ENCODE measurements at regions not wholly inside any gene's neighbourhood (a gene's known extent, or its start where the extent isn't known, plus 50 kb on each side); places are given as distances from the start of the nearest gene placed in this dataset.

GRCh38 chr5:77906806-77907205, 130.7 kb upstream of the TBCA start:
- in situ Hi-C loops (cut with MboI), result no loop called here
- no peak for FAIRE-seq
- no peak overlapping the region for H3K9ac ChIP-seq (ENCODE audit: insufficient read depth in 1 of 2, low read depth in 2 of 2, low read length in 2 of 2)
- BruUV-seq (replicated peaks), result no TSS peak
- DNase-seq (ENCODE audit: extremely low read depth in 1 of 4, low spot score in 3 of 4), result peak in 2 of 4 experiments; percentile 18 to 24
- no peak overlapping the region for H3K4me2 ChIP-seq (ENCODE audit: insufficient read depth, low read length)
- 7% methylated on average over 8 of the region's 8 CpGs for WGBS (ENCODE audit: insufficient coverage, low coverage, missing lambda C conversion rate)
- peak overlapping the region; percentile 55; the same call in 1 of the 2 replicates for H2AFZ ChIP-seq (ENCODE audit: low read depth, low read length)
- H3K9me1 ChIP-seq (ENCODE audit: control insufficient read depth, insufficient read depth, low read length), result no peaks in the 10 kb centered on the region
- no peaks in the 10 kb centered on the region for H4K20me1 ChIP-seq (replicated peaks; ENCODE audit: control insufficient read depth, insufficient read depth, low read length)
- H3K79me2 ChIP-seq (ENCODE audit: control insufficient read depth, insufficient read depth, low read length), result no peaks in the 10 kb centered on the region
- peaks cover 10 to 13% of the 10 kb centered on the region in 2 experiments; a peak in 4 of 5 replicates for H3K27me3 ChIP-seq (ENCODE audit: control insufficient read depth in 2 of 2, insufficient read depth in 2 of 2, low read length in 2 of 2)
- ATAC-seq, result peak; percentile 58; the same call in 2 of the 3 replicates
- H3K27ac ChIP-seq (ENCODE audit: extremely low read depth, low read depth, low read length), result no peak overlapping the region
- intact Hi-C loops (cut with micrococcal nuclease), result loop anchor here (5.0 kb wide), 1 partner anchor 40 kb away; no protein-coding TSS in a partner anchor
- no peak overlapping the region for H3K4me3 ChIP-seq
- ChIA-PET CTCF (ENCODE audit: low intra/inter-chr PET ratio) (no interaction called here), POLR2A (interaction anchor here (0.7 to 1.3 kb wide), 3 partner anchors 18 to 178 kb away, joined by 3 read pairs; no protein-coding TSS in a partner anchor)
- no peaks in the 10 kb centered on the region for H3K9me3 ChIP-seq (replicated peaks; ENCODE audit: control insufficient read depth, insufficient read depth, low read depth, low read length)
- H3K36me3 ChIP-seq (ENCODE audit: control insufficient read depth, insufficient read depth, low read length), result no peaks in the 10 kb centered on the region
- H3K4me1 ChIP-seq (replicated peaks in 1 of 2; ENCODE audit: control insufficient read depth in 2 of 2, insufficient read depth in 2 of 2, low read length in 2 of 2), result no peaks in the 10 kb centered on the region; a peak in 2 of 5 replicates
- no peak for TF ChIP-seq RFX5 (IDR thresholded peaks at IDR 0.05; ENCODE audit: low read depth, low read length)
- TF ChIP-seq PRPF4 (IDR thresholded peaks at IDR 0.05; ENCODE audit: insufficient read depth, low read depth, low read length, poor library complexity, severe bottlenecking), result no peak
- TF ChIP-seq FOSL1 (tag; conservative IDR thresholded peaks at IDR 0.05), result peak; percentile 71
- no peak for TF ChIP-seq ELF4 (CRISPR knock-in tag; IDR thresholded peaks at IDR 0.05)
- TF ChIP-seq CEBPB (tag; IDR thresholded peaks at IDR 0.05), result peak; percentile 90
- TF ChIP-seq, protein P1, sequence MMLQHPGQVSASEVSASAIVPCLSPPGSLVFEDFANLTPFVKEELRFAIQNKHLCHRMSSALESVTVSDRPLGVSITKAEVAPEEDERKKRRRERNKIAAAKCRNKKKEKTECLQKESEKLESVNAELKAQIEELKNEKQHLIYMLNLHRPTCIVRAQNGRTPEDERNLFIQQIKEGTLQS (IDR thresholded peaks at IDR 0.05), result peak; percentile 60
- TF ChIP-seq, protein P1 (CRISPR knock-in tag; conservative IDR thresholded peaks at IDR 0.05), result no peak
- peak; percentile 71 for TF ChIP-seq MAFG (tag; conservative IDR thresholded peaks at IDR 0.05)
- TF ChIP-seq NFE2 (IDR thresholded peaks at IDR 0.05; ENCODE audit: low read depth), result peak; percentile 28; the same call in 1 of the 2 replicates
- TF ChIP-seq C11orf30 (IDR thresholded peaks at IDR 0.05; ENCODE audit: low read depth), result peak; percentile 51
- TF ChIP-seq ZNF232 (CRISPR knock-in tag; IDR thresholded peaks at IDR 0.05), result no peak
- TF ChIP-seq, protein P2, sequence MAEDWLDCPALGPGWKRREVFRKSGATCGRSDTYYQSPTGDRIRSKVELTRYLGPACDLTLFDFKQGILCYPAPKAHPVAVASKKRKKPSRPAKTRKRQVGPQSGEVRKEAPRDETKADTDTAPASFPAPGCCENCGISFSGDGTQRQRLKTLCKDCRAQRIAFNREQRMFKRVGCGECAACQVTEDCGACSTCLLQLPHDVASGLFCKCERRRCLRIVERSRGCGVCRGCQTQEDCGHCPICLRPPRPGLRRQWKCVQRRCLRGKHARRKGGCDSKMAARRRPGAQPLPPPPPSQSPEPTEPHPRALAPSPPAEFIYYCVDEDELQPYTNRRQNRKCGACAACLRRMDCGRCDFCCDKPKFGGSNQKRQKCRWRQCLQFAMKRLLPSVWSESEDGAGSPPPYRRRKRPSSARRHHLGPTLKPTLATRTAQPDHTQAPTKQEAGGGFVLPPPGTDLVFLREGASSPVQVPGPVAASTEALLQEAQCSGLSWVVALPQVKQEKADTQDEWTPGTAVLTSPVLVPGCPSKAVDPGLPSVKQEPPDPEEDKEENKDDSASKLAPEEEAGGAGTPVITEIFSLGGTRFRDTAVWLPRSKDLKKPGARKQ (CRISPR knock-in tag; IDR thresholded peaks at IDR 0.05), result no peak
- no peak for TF ChIP-seq XRCC5 (IDR thresholded peaks at IDR 0.05; ENCODE audit: low read depth, low read length)
- TF ChIP-seq MIER1 (IDR thresholded peaks at IDR 0.05; ENCODE audit: low read depth), result no peak
- TF ChIP-seq ZNF57 (CRISPR knock-in tag; IDR thresholded peaks at IDR 0.05), result no peak
- no peak for TF ChIP-seq MCM2 (IDR thresholded peaks at IDR 0.05; ENCODE audit: low read depth)
- no peak for TF ChIP-seq ZMIZ1 (IDR thresholded peaks at IDR 0.05; ENCODE audit: low read depth in 2 of 2, low read length in 2 of 2)
- peak; percentile 26; the same call in 1 of the 2 replicates for TF ChIP-seq JUND (IDR thresholded peaks at IDR 0.05; ENCODE audit: borderline replicate concordance, low read depth, low read length)
- TF ChIP-seq JUND (tag; IDR thresholded peaks at IDR 0.05; ENCODE audit: borderline replicate concordance, low read depth, low read length), result peak; percentile 61; the same call in 2 of the 3 replicates
